Sigmoid colon (tissue), 3 donors: ENCODE measurements at regions not wholly inside any gene's neighbourhood (a gene's known extent, or its start where the extent isn't known, plus 50 kb on each side); places are given as distances from the start of the nearest gene placed in this dataset.

Experiments
- CTCF ChIP-seq, 4 experiments: fragments of 450-650 bp in 3 of 4; fragments of 200-600 bp in 1 of 4; IDR thresholded peaks; one replicate each; pipeline ENCODE4 v1.5.1; 2016 to 2019; ENCODE audit warnings: antibody characterized with exemption in 4 of 4, mild to moderate bottlenecking in 3 of 4, moderate library complexity in 2 of 4
- POLR2A ChIP-seq, 2 donors: fragments of 450-650 bp; IDR thresholded peaks; one replicate each; pipeline ENCODE4 v1.6.1; 2016; ENCODE audit warnings: antibody characterized with exemption in 2 of 2, mild to moderate bottlenecking in 2 of 2, moderate library complexity in 2 of 2

GRCh38 chr18:8930990-8931616 is 171.4 kb upstream of the NDUFV2 start:
- TF ChIP-seq POLR2A (IDR thresholded peaks at IDR 0.05) = no peak
- TF ChIP-seq CTCF (IDR thresholded peaks at IDR 0.05) = no peak
